ENCODE measurements at regions not wholly inside any gene's neighbourhood (a gene's known extent, or its start where the extent isn't known, plus 50 kb on each side); places are given as distances from the start of the nearest gene placed in this dataset.

DNA sequence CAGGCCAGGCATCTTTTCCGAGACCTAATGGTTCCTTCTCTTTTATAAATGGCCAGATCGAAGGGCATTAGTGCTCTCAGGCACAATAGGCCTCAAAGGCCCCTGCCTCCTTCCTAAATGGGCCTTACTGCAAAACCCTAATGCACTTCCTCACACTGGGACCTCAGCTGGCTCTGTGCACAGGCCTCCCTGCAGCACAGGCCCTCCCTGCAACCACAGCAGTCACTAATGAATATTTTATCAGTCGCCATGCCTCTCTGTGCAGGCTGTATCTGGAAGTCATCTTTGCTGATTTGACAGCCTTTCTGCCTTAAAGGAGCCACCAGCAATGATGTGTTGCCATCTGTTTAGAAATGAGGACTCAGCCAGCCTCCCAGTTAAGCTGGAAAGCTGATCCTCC is 54.9 kb upstream of the SDK1 start:
- peaks cover 15% of the 10 kb centered on the region for H3K9me3 Mint-ChIP-seq (ENCODE audit: unreplicated experiment)
- no TSS peak for BruUV-seq (replicated peaks)
- H3K27me3 ChIP-seq (replicated peaks; ENCODE audit: control insufficient read depth, insufficient read depth, low read length) = no peaks in the 10 kb centered on the region

DNA sequence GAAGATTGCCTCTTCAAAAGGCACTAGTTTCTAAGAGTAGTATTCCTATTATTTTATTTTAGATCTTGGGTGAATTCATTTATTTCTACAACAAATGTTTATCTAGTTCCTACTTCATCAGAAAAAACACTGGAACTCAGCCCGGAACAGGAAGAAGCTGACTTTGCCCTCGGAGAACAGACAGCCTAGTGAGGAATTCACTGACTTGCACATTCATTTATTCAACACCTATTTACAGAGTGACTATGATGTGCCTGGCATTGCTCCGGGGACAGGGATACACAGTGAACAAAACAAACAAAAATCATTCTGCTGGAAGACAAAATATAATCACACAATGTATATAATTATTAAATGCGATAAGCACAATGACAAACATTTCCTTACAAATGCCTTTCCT is 54.4 kb upstream of the SDK1 start:
- ChIA-PET POLR2A (no interaction called here), CTCF (no interaction called here)
- DNase-seq = no peak
- H3K4me1 ChIP-seq = 0 out of 2 replicates have a peak, but pooled peaks cover 7% of the 10 kb centered on the region
- no peak overlapping the region for H3K4me3 Mint-ChIP-seq (ENCODE audit: unreplicated experiment)
- no peaks in the 10 kb centered on the region for H3K27me3 ChIP-seq (replicated peaks; ENCODE audit: control insufficient read depth, insufficient read depth, low read length)
- no peaks in the 10 kb centered on the region for H3K36me3 ChIP-seq (ENCODE audit: control insufficient read depth, insufficient read depth, low read length)
- peaks cover 15% of the 10 kb centered on the region for H3K9me3 Mint-ChIP-seq (ENCODE audit: unreplicated experiment)
- H3K27me3 Mint-ChIP-seq (ENCODE audit: insufficient read depth, unreplicated experiment) = no peaks in the 10 kb centered on the region
- no peak overlapping the region for H3K4me3 ChIP-seq (ENCODE audit: low read depth, low read length)
- TF ChIP-seq, protein P1, sequence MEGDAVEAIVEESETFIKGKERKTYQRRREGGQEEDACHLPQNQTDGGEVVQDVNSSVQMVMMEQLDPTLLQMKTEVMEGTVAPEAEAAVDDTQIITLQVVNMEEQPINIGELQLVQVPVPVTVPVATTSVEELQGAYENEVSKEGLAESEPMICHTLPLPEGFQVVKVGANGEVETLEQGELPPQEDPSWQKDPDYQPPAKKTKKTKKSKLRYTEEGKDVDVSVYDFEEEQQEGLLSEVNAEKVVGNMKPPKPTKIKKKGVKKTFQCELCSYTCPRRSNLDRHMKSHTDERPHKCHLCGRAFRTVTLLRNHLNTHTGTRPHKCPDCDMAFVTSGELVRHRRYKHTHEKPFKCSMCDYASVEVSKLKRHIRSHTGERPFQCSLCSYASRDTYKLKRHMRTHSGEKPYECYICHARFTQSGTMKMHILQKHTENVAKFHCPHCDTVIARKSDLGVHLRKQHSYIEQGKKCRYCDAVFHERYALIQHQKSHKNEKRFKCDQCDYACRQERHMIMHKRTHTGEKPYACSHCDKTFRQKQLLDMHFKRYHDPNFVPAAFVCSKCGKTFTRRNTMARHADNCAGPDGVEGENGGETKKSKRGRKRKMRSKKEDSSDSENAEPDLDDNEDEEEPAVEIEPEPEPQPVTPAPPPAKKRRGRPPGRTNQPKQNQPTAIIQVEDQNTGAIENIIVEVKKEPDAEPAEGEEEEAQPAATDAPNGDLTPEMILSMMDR (IDR thresholded peaks at IDR 0.05; ENCODE audit: insufficient read depth in 1 of 2, low read depth in 1 of 2, low read length in 1 of 2, severe bottlenecking in 1 of 2, unreplicated experiment in 1 of 2) = no peak
- peaks cover 13% of the 10 kb centered on the region; the same call in 1 of the 2 replicates for H3K9me3 ChIP-seq
- no peaks in the 10 kb centered on the region for H3K4me1 Mint-ChIP-seq (ENCODE audit: low read depth, unreplicated experiment)
- H3K27ac Mint-ChIP-seq (ENCODE audit: unreplicated experiment) = no peak overlapping the region
- intact Hi-C loops (cut with micrococcal nuclease; ENCODE audit: unreplicated experiment) = no loop called here
- no TSS peak for BruUV-seq (replicated peaks)
- H3K36me3 Mint-ChIP-seq (ENCODE audit: insufficient read depth, unreplicated experiment) = no peaks in the 10 kb centered on the region

More for the DNA sequence above, 54.9 kb upstream of the SDK1 start:
- peaks cover 13% of the 10 kb centered on the region; the same call in 1 of the 2 replicates for H3K9me3 ChIP-seq
- Mint-ChIP-seq H3K4me3 (ENCODE audit: unreplicated experiment) (no peak overlapping the region), H3K27me3 (ENCODE audit: insufficient read depth, unreplicated experiment) (no peaks in the 10 kb centered on the region), H3K36me3 (ENCODE audit: insufficient read depth, unreplicated experiment) (no peaks in the 10 kb centered on the region), H3K27ac (ENCODE audit: unreplicated experiment) (no peak overlapping the region), H3K4me1 (ENCODE audit: low read depth, unreplicated experiment) (no peaks in the 10 kb centered on the region)
- ChIA-PET CTCF (interaction anchor here (0.6 kb wide), 1 partner anchor 48 kb away, joined by 6 read pairs; no protein-coding TSS in a partner anchor), POLR2A (no interaction called here)
- no peaks in the 10 kb centered on the region for H3K36me3 ChIP-seq (ENCODE audit: control insufficient read depth, insufficient read depth, low read length)
- TF ChIP-seq, protein P1 (IDR thresholded peaks at IDR 0.05; ENCODE audit: insufficient read depth in 1 of 2, low read depth in 1 of 2, low read length in 1 of 2, severe bottlenecking in 1 of 2, unreplicated experiment in 1 of 2) = no peak
- 0 out of 2 replicates have a peak, but pooled peaks cover 7% of the 10 kb centered on the region for H3K4me1 ChIP-seq
- no peak for DNase-seq
- intact Hi-C loops (cut with micrococcal nuclease; ENCODE audit: unreplicated experiment) = no loop called here
- H3K4me3 ChIP-seq (ENCODE audit: low read depth, low read length) = no peak overlapping the region

GRCh38 chr7:3250725-3251124 is 50.3 kb upstream of the SDK1 start:
- peaks cover 15% of the 10 kb centered on the region for H3K9me3 Mint-ChIP-seq (ENCODE audit: unreplicated experiment)
- no peaks in the 10 kb centered on the region for H3K36me3 ChIP-seq (ENCODE audit: control insufficient read depth, insufficient read depth, low read length)
- no peaks in the 10 kb centered on the region for H3K36me3 Mint-ChIP-seq (ENCODE audit: insufficient read depth, unreplicated experiment)
- intact Hi-C loops (cut with micrococcal nuclease; ENCODE audit: unreplicated experiment) = no loop called here
- CTCF ChIA-PET = no interaction called here
- no peaks in the 10 kb centered on the region for H3K27me3 Mint-ChIP-seq (ENCODE audit: insufficient read depth, unreplicated experiment)
- H3K27ac Mint-ChIP-seq (ENCODE audit: unreplicated experiment) = no peak overlapping the region
- TF ChIP-seq, protein P1 (IDR thresholded peaks at IDR 0.05; ENCODE audit: insufficient read depth in 1 of 2, low read depth in 1 of 2, low read length in 1 of 2, severe bottlenecking in 1 of 2, unreplicated experiment in 1 of 2) = no peak
- no peak for DNase-seq
- no peak overlapping the region for H3K4me3 ChIP-seq (ENCODE audit: low read depth, low read length)
- peaks cover 17% of the 10 kb centered on the region; the same call in 1 of the 2 replicates for H3K9me3 ChIP-seq
- peaks cover 6% of the 10 kb centered on the region for H3K4me1 Mint-ChIP-seq (ENCODE audit: low read depth, unreplicated experiment)
- peaks cover 11% of the 10 kb centered on the region for H3K4me1 ChIP-seq
- H3K27me3 ChIP-seq (replicated peaks; ENCODE audit: control insufficient read depth, insufficient read depth, low read length) = no peaks in the 10 kb centered on the region
- no peak overlapping the region for H3K4me3 Mint-ChIP-seq (ENCODE audit: unreplicated experiment)
- POLR2A ChIA-PET = no interaction called here
- BruUV-seq (replicated peaks) = no TSS peak
